ENCODE measurements at regions not wholly inside any gene's neighbourhood (a gene's known extent, or its start where the extent isn't known, plus 50 kb on each side); places are given as distances from the start of the nearest gene placed in this dataset.

GRCh38 chr11:127157225-127157624, 156.7 kb upstream of the KIRREL3 start:
- TF ChIP-seq, protein P1, sequence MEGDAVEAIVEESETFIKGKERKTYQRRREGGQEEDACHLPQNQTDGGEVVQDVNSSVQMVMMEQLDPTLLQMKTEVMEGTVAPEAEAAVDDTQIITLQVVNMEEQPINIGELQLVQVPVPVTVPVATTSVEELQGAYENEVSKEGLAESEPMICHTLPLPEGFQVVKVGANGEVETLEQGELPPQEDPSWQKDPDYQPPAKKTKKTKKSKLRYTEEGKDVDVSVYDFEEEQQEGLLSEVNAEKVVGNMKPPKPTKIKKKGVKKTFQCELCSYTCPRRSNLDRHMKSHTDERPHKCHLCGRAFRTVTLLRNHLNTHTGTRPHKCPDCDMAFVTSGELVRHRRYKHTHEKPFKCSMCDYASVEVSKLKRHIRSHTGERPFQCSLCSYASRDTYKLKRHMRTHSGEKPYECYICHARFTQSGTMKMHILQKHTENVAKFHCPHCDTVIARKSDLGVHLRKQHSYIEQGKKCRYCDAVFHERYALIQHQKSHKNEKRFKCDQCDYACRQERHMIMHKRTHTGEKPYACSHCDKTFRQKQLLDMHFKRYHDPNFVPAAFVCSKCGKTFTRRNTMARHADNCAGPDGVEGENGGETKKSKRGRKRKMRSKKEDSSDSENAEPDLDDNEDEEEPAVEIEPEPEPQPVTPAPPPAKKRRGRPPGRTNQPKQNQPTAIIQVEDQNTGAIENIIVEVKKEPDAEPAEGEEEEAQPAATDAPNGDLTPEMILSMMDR (IDR thresholded peaks at IDR 0.05): no peak
- no peak for TF ChIP-seq POLR2A (IDR thresholded peaks at IDR 0.05)

Measured in body of pancreas (tissue), 4 donors.